Lung microvascular endothelial cell (primary cell): ENCODE measurements at regions not wholly inside any gene's neighbourhood (a gene's known extent, or its start where the extent isn't known, plus 50 kb on each side); places are given as distances from the start of the nearest gene placed in this dataset.
A peak's percentile ranks its signal among the peaks of the same experiment; 100 is the strongest.
"Not testable (repeated sequence)": the region's sequence is repeated elsewhere in the genome, so short reads cannot be mapped to it uniquely, and the experiment has no call there.

Source experiments
- DNase-seq, 2 donors: peaks; one replicate each; pipeline versions ENCODE4 v3.0.0 to v3.0.0-alpha.2; 2010; ENCODE audit warnings: low read depth in 2 of 2

- DNase-seq = no peak
These were observed 477.1 kb downstream of the PPARGC1A start for GRCh38 chr4:23412701-23413100.

GRCh38 chr4:23408913-23409312 lies 480.9 kb downstream of the PPARGC1A start:
- DNase-seq = not testable (repeated sequence)

GRCh38 chr4:23401572-23401971 lies 488.3 kb downstream of the PPARGC1A start:
- DNase-seq = no peak

GRCh38 chr4:23392860-23393458 lies 496.9 kb downstream of the PPARGC1A start:
- DNase-seq = no peak

- DNase-seq = no peak
These were observed 499.6 kb downstream of the PPARGC1A start for GRCh38 chr4:23390246-23390645.

- no peak for DNase-seq
These were observed 501.0 kb downstream of the PPARGC1A start for GRCh38 chr4:23388699-23389395.

GRCh38 chr4:23388255-23388654 lies 501.6 kb downstream of the PPARGC1A start:
- DNase-seq = no peak

- no peak for DNase-seq
These were observed 505.1 kb downstream of the PPARGC1A start for GRCh38 chr4:23384741-23385140.

- no peak for DNase-seq
These were observed 507.0 kb downstream of the PPARGC1A start for GRCh38 chr4:23382879-23383278.

GRCh38 chr4:23374259-23374658 lies 515.6 kb downstream of the PPARGC1A start:
- DNase-seq = no peak

- DNase-seq = no peak
These were observed 516.6 kb downstream of the PPARGC1A start for GRCh38 chr4:23373261-23373660.

GRCh38 chr4:23371533-23371932 lies 518.3 kb downstream of the PPARGC1A start:
- DNase-seq = no peak

- no peak for DNase-seq
These were observed 520.5 kb downstream of the PPARGC1A start for GRCh38 chr4:23369331-23369730.

GRCh38 chr4:23368081-23368697 lies 521.7 kb downstream of the PPARGC1A start:
- DNase-seq = peak in 1 of 2 donors; percentile 6

- no peak for DNase-seq
These were observed 523.3 kb downstream of the PPARGC1A start for GRCh38 chr4:23366557-23366906.

- no peak for DNase-seq
These were observed 523.8 kb downstream of the PPARGC1A start for GRCh38 chr4:23365871-23366556.

- DNase-seq = no peak
These were observed 524.8 kb downstream of the PPARGC1A start for GRCh38 chr4:23365086-23365485.

GRCh38 chr4:23364167-23364566 lies 525.7 kb downstream of the PPARGC1A start:
- DNase-seq = no peak

- no peak for DNase-seq
These were observed 528.4 kb downstream of the PPARGC1A start for GRCh38 chr4:23361453-23361852.

- no peak for DNase-seq
These were observed 529.1 kb downstream of the PPARGC1A start for GRCh38 chr4:23360718-23361117.

GRCh38 chr4:23355258-23355657 lies 534.6 kb downstream of the PPARGC1A start:
- DNase-seq = no peak

GRCh38 chr4:23353200-23353599 lies 536.6 kb downstream of the PPARGC1A start:
- no peak for DNase-seq
